ENCODE measurements at regions not wholly inside any gene's neighbourhood (a gene's known extent, or its start where the extent isn't known, plus 50 kb on each side); places are given as distances from the start of the nearest gene placed in this dataset.

GRCh38 chr15:29635513-29636098, 186.7 kb downstream of the TJP1 start:
- no peak overlapping the region for H3K4me3 ChIP-seq (replicated peaks in 1 of 3; ENCODE audit: insufficient read depth in 1 of 3, low read depth in 1 of 3, low read length in 3 of 3)
- H3K27ac ChIP-seq (ENCODE audit: insufficient read depth, low read depth, low read length) = no peak overlapping the region
- H3K9ac ChIP-seq (replicated peaks; ENCODE audit: extremely low read depth, insufficient read depth, low read length) = no peak overlapping the region
- no peaks in the 10 kb centered on the region for H3K9me3 ChIP-seq (replicated peaks; ENCODE audit: control insufficient read depth, insufficient read depth, low read length)
- no peaks in the 10 kb centered on the region for H3K9me1 ChIP-seq (replicated peaks; ENCODE audit: control insufficient read depth, extremely low read depth, insufficient read depth, low read length)
- ChIA-PET POLR2A (no interaction called here), CTCF (no interaction called here)
- intact Hi-C loops (cut with micrococcal nuclease) = no loop called here
- DNase-seq (ENCODE audit: low read depth, low spot score) (no peak), FAIRE-seq (no peak)
- H2AFZ ChIP-seq (ENCODE audit: low read depth, low read length) = no peak overlapping the region
- H3K4me1 ChIP-seq (ENCODE audit: control insufficient read depth, extremely low read depth, insufficient read depth, low read length) = no peaks in the 10 kb centered on the region
- H4K20me1 ChIP-seq (replicated peaks; ENCODE audit: control insufficient read depth, extremely low read depth, insufficient read depth, low read length) = no peaks in the 10 kb centered on the region
- no peak for TF ChIP-seq FOS (IDR thresholded peaks at IDR 0.05; ENCODE audit: borderline replicate concordance, insufficient read depth, low read length)
- TF ChIP-seq MAX (IDR thresholded peaks at IDR 0.05; ENCODE audit: insufficient read depth, insufficient read length) = no peak
- TF ChIP-seq POLR2AphosphoS5 (IDR thresholded peaks at IDR 0.05; ENCODE audit: insufficient read depth, low read depth, low read length) = no peak
- TF ChIP-seq MYC (IDR thresholded peaks at IDR 0.05; ENCODE audit: low read depth, low read length) = no peak
- TF ChIP-seq JUN (IDR thresholded peaks at IDR 0.05; ENCODE audit: borderline replicate concordance, insufficient read depth, insufficient read length, low read depth) = no peak
- no peak for TF ChIP-seq CTCF (IDR thresholded peaks at IDR 0.05; ENCODE audit: extremely low read depth in 1 of 2, insufficient read depth in 1 of 2, low read depth in 1 of 2, low read length in 2 of 2)
- no peak for TF ChIP-seq EZH2 (IDR thresholded peaks at IDR 0.05; ENCODE audit: borderline replicate concordance, low read depth, low read length, severe bottlenecking)
- no peak for TF ChIP-seq POLR2A (IDR thresholded peaks at IDR 0.05; ENCODE audit: low read depth, low read length)
- no peak for TF ChIP-seq GATA2 (IDR thresholded peaks at IDR 0.05; ENCODE audit: insufficient read depth, insufficient read length, low read depth, low read length)
- H3K36me3 ChIP-seq (ENCODE audit: control insufficient read depth in 2 of 2, extremely low read depth in 1 of 2, insufficient read depth in 2 of 2, low read length in 2 of 2) = no peaks in the 10 kb centered on the region
- H3K79me2 ChIP-seq (ENCODE audit: control insufficient read depth, insufficient read depth, low read length) = no peaks in the 10 kb centered on the region
- no peaks in the 10 kb centered on the region for H3K27me3 ChIP-seq (ENCODE audit: control insufficient read depth in 2 of 2, insufficient read depth in 2 of 2, low read length in 2 of 2)
- H3K4me2 ChIP-seq (ENCODE audit: insufficient read depth, low read length) = no peak overlapping the region
- no TSS peak for BruUV-seq (replicated peaks)
- dilution Hi-C loops (cut with MboI; ENCODE audit: extremely low pct_ligation_motif_present, low sequenced_read_pairs) = no loop called here
